GM12892 (cell line): ENCODE measurements at regions not wholly inside any gene's neighbourhood (a gene's known extent, or its start where the extent isn't known, plus 50 kb on each side); places are given as distances from the start of the nearest gene placed in this dataset.

ENCODE experiments used
- POLR2A ChIP-seq: IDR thresholded peaks from 2 replicates; pipeline ENCODE4 v1.6.1; 2011; ENCODE audit warnings: low read depth, low read length, control low read depth
- POLR2AphosphoS5 ChIP-seq: IDR thresholded peaks from 2 replicates; pipeline ENCODE4 v1.6.1; 2011; ENCODE audit warnings: low read depth, low read length, control low read depth
- TAF1 ChIP-seq: IDR thresholded peaks from 2 replicates; pipeline ENCODE4 v1.6.1; 2011; ENCODE audit warnings: low read depth, mild to moderate bottlenecking, control low read depth, low read length, borderline replicate concordance

DNA sequence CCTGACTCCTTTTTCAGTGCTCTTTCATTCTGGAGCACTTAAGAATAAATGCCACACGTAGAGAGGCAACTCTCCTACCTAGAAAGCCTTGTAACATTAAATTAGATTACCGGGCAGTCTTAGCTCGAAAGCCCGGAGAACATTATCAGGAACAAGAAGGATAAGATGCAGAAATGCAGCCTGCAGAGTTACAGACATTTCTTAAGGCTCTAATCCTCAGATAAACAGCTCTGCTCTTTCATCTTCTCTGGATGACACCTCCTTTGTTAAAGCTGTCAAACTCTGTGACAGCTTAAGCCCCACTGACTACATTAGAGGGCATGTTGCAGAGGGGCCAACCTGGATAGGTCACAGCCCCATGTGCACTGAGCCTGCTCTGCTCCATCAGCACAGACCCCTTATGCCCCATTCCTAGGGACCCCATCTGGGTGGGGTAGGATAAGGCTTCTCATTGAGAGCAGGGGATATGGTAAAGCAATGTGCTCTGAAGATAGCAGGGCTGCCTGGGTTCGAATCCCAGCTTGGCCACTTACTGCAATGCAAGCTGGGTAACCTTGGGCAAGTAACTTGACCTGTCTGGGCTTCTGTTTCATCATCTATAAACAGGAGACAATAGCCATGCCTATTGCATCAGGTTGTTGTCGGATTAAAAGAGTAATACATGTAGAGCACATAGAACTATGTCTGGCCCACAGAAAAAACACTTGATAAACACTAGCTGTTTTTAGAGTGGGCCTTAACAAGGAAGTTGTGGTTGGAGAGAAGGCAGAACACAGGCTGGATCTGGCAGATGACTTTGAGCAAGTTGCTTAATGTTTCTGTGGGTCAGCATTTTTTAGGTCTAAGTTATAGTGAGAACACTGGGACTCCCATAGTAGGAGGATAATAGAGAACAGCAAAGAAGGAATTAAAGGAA lies 111.4 kb downstream of the THNSL2 start:
- TF ChIP-seq POLR2A (no peak), POLR2AphosphoS5 (no peak), TAF1 (no peak)
